ENCODE measurements at regions not wholly inside any gene's neighbourhood (a gene's known extent, or its start where the extent isn't known, plus 50 kb on each side); places are given as distances from the start of the nearest gene placed in this dataset.

GRCh38 chr9:87405677-87406542 is 91.8 kb upstream of the DAPK1 start:
- H3K27ac ChIP-seq (ENCODE audit: low read depth, low read length) = peak overlapping the region; percentile 35; the same call in 1 of the 2 replicates
- peak; percentile 74 for FAIRE-seq

More at GRCh38 chr9:87405677-87406542, 91.8 kb upstream of the DAPK1 start:
- no peak overlapping the region for H4K91ac ChIP-seq (replicated peaks; ENCODE audit: insufficient read length, low read length)
- H3K27me3 ChIP-seq (replicated peaks in 1 of 4; ENCODE audit: control insufficient read depth in 3 of 4, extremely low read depth in 1 of 4, insufficient read depth in 3 of 4, low read length in 3 of 4) = no peaks in the 10 kb centered on the region
- peaks cover 4% of the 10 kb centered on the region; the same call in 1 of the 2 replicates for H3K79me1 ChIP-seq (ENCODE audit: low read depth, low read length)
- H3K14ac ChIP-seq (ENCODE audit: insufficient read length) = no peak overlapping the region
- H2BK15ac ChIP-seq (ENCODE audit: low read length) = no peak overlapping the region
- H3K23ac ChIP-seq (ENCODE audit: insufficient read length) = no peak overlapping the region
- no peaks in the 10 kb centered on the region for H4K20me1 ChIP-seq (replicated peaks in 1 of 2; ENCODE audit: control insufficient read depth in 1 of 2, insufficient read depth in 2 of 2, low read length in 2 of 2)
- H2BK20ac ChIP-seq (ENCODE audit: low read length) = no peak overlapping the region
- CTCF ChIA-PET (ENCODE audit: partially characterized antibody) = interaction anchor here (1.2 kb wide), 1 partner anchor 69 kb away, joined by 3 read pairs; no protein-coding TSS in a partner anchor
- H3K9me3 ChIP-seq (ENCODE audit: insufficient read depth in 2 of 2, low read depth in 1 of 2, low read length in 1 of 2) = no peaks in the 10 kb centered on the region
- H3K56ac ChIP-seq (replicated peaks; ENCODE audit: insufficient read length, low read depth, low read length) = no peak overlapping the region
- no peak for DNase-seq (ENCODE audit: low read depth in 1 of 2, low spot score in 2 of 2)
- peak overlapping the region; percentile 98 for H4K5ac ChIP-seq (ENCODE audit: insufficient read length, low read depth, low read length)
- H3K4me2 ChIP-seq (ENCODE audit: insufficient read depth in 1 of 2, low read depth in 2 of 2, low read length in 2 of 2) = peak overlapping the region; percentile 36 to 46; a peak in 3 of 4 replicates
- 6% methylated on average over 3 of the region's 3 CpGs; no CpG with 5 or more reads in 1 of the 2 experiments for WGBS, 2 experiments (ENCODE audit: extremely low coverage in 1 of 2, insufficient coverage in 1 of 2, insufficient read length in 1 of 2, insufficient replicate concordance in 2 of 2, low coverage in 1 of 2, low lambda C conversion rate in 2 of 2, missing lambda C conversion rate in 1 of 2)
- POLR2A ChIA-PET (ENCODE audit: partially characterized antibody) = interaction anchor here (0.7 to 2.9 kb wide), 5 partner anchors 10 to 67 kb away, joined by 3 to 16 read pairs (median 3); no protein-coding TSS in a partner anchor
- H2AFZ ChIP-seq (ENCODE audit: low read length) = no peak overlapping the region
- H3K4me1 ChIP-seq (replicated peaks in 1 of 4; ENCODE audit: control insufficient read depth in 3 of 4, insufficient read depth in 4 of 4, low read length in 3 of 4) = peaks cover 6 to 42% (median 32%) of the 10 kb centered on the region in 4 experiments
- no peak overlapping the region for H2BK12ac ChIP-seq (ENCODE audit: low read depth, low read length)
- H3K23me2 ChIP-seq (ENCODE audit: low read depth, low read length) = no peaks in the 10 kb centered on the region; the same call in 1 of the 2 replicates
- no peak overlapping the region for H2AK5ac ChIP-seq (ENCODE audit: low read depth, low read length)
- H3K4ac ChIP-seq (replicated peaks; ENCODE audit: insufficient read length, low read depth, low read length) = no peak overlapping the region
- no peaks in the 10 kb centered on the region for H3K36me3 ChIP-seq (ENCODE audit: control insufficient read depth in 2 of 4, insufficient read depth in 4 of 4, low read length in 3 of 4)
- no peak overlapping the region; the same call in 1 of the 2 replicates for H3K18ac ChIP-seq (ENCODE audit: extremely low read depth, low read length)
- peak overlapping the region; percentile 26 for H2BK120ac ChIP-seq (replicated peaks; ENCODE audit: low read depth, low read length)
- TF ChIP-seq HDAC2 (IDR thresholded peaks at IDR 0.05; ENCODE audit: borderline replicate concordance in 1 of 2, low read depth in 2 of 2, low read length in 2 of 2) (0 out of 4 replicates have a peak, but pooled peaks of 1 of the 2 experiments have one; percentile 44), POLR2AphosphoS5 (IDR thresholded peaks at IDR 0.05; ENCODE audit: low read depth, low read length) (no peak), CEBPB (IDR thresholded peaks at IDR 0.05; ENCODE audit: low read depth, low read length) (peak; percentile 82)
- peaks cover 0 to 5% of the 10 kb centered on the region in 2 experiments; a peak in 1 of 4 replicates for H3K79me2 ChIP-seq (ENCODE audit: control insufficient read depth in 1 of 2, insufficient read depth in 2 of 2, low read length in 2 of 2)
- H3K9ac ChIP-seq (replicated peaks in 1 of 4; ENCODE audit: extremely low read depth in 1 of 4, low read depth in 3 of 4, low read length in 3 of 4) = no peak overlapping the region
- H2BK5ac ChIP-seq (ENCODE audit: low read depth, low read length) = peak overlapping the region; percentile 94; the same call in 1 of the 2 replicates
- no peak overlapping the region for H4K8ac ChIP-seq (ENCODE audit: extremely low read depth, insufficient read depth, low read length)
- peak overlapping the region in 1 of 4 experiments; percentile 32; a peak in 2 of 8 replicates for H3K4me3 ChIP-seq (ENCODE audit: extremely low read depth in 1 of 4, insufficient read depth in 2 of 4, low read depth in 3 of 4, low read length in 4 of 4)
